ENCODE measurements at regions not wholly inside any gene's neighbourhood (a gene's known extent, or its start where the extent isn't known, plus 50 kb on each side); places are given as distances from the start of the nearest gene placed in this dataset.

DNA sequence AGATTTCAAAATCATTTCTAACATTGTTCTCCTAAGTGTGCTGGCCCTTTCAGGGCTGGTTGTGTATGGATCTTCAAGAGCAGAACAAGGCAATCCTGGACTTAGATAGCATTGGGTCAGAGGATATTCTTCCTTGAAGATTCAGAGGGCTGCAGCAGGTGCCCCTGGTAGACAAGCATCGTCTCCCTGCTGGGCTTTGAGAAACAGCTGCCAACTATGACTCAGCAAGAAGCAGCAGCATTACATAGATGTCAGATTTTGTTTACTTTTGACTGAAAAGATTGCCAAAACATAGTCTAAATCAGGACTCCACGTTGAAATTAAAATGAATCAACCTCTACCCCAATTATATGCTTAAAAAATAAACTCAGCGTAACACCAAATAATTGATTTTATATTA, 618.8 kb downstream of the SOCS6 start:
- TF ChIP-seq, protein P1, sequence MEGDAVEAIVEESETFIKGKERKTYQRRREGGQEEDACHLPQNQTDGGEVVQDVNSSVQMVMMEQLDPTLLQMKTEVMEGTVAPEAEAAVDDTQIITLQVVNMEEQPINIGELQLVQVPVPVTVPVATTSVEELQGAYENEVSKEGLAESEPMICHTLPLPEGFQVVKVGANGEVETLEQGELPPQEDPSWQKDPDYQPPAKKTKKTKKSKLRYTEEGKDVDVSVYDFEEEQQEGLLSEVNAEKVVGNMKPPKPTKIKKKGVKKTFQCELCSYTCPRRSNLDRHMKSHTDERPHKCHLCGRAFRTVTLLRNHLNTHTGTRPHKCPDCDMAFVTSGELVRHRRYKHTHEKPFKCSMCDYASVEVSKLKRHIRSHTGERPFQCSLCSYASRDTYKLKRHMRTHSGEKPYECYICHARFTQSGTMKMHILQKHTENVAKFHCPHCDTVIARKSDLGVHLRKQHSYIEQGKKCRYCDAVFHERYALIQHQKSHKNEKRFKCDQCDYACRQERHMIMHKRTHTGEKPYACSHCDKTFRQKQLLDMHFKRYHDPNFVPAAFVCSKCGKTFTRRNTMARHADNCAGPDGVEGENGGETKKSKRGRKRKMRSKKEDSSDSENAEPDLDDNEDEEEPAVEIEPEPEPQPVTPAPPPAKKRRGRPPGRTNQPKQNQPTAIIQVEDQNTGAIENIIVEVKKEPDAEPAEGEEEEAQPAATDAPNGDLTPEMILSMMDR (IDR thresholded peaks at IDR 0.05), result no peak
- TF ChIP-seq POLR2A (IDR thresholded peaks at IDR 0.05) (no peak), POLR2AphosphoS5 (IDR thresholded peaks at IDR 0.05; ENCODE audit: insufficient read depth in 1 of 2, low read depth in 1 of 2) (no peak)
